Large intestine (tissue), 3 donors: ENCODE measurements at regions not wholly inside any gene's neighbourhood (a gene's known extent, or its start where the extent isn't known, plus 50 kb on each side); places are given as distances from the start of the nearest gene placed in this dataset.

Source experiments
- DNase-seq, 2 donors: peaks; one replicate each; pipeline versions ENCODE4 v3.0.0 to v3.0.0-alpha.2; 2013
- H3K27ac ChIP-seq: one replicate; pipeline ENCODE4 v1.5.1; 2013; ENCODE audit warnings: low read length
- H3K27me3 ChIP-seq: 2 replicates; pipeline ENCODE4 v1.6.1; 2013; ENCODE audit warnings: low read length; ENCODE audit not compliant: control insufficient read depth, insufficient read depth
- H3K36me3 ChIP-seq: 2 replicates; pipeline ENCODE4 v1.6.1; 2013; ENCODE audit warnings: low read length; ENCODE audit not compliant: control insufficient read depth, insufficient read depth
- H3K4me1 ChIP-seq: one replicate; pipeline ENCODE4 v1.6.1; 2013; ENCODE audit warnings: low read length; ENCODE audit not compliant: control insufficient read depth, insufficient read depth
- H3K4me3 ChIP-seq: one replicate; pipeline ENCODE4 v1.5.1; 2013; ENCODE audit warnings: low read length
- H3K9me3 ChIP-seq: one replicate; pipeline ENCODE4 v1.6.1; 2013; ENCODE audit warnings: mild to moderate bottlenecking, low read depth, low read length, moderate library complexity; ENCODE audit not compliant: control insufficient read depth
- WGBS: methylation state at CpG from one replicate; pipeline ENCODE4 v1.1.5; 2013; ENCODE audit warnings: low lambda C conversion rate; ENCODE audit not compliant: insufficient coverage; 5-methylcytosine and 5-hydroxymethylcytosine counted together

- H3K27ac ChIP-seq: no peak overlapping the region
- H3K4me3 ChIP-seq: no peak overlapping the region
- H3K27me3 ChIP-seq: peaks cover 4% of the 10 kb centered on the region
- DNase-seq: no peak
- H3K4me1 ChIP-seq: no peaks in the 10 kb centered on the region
- WGBS: 93% methylated on average over 2 of the region's 9 CpGs
- H3K9me3 ChIP-seq: no peaks in the 10 kb centered on the region
- H3K36me3 ChIP-seq: no peaks in the 10 kb centered on the region
Observed at GRCh38 chr22:49142891-49143290, 684.8 kb downstream of the BRD1 start.

GRCh38 chr22:49142296-49142695, 685.4 kb downstream of the BRD1 start:
- H3K27me3 ChIP-seq: peaks cover 4% of the 10 kb centered on the region
- no peak for DNase-seq
- H3K36me3 ChIP-seq: no peaks in the 10 kb centered on the region
- no peaks in the 10 kb centered on the region for H3K4me1 ChIP-seq
- no peak overlapping the region for H3K4me3 ChIP-seq
- no CpG with 5 or more reads among the region's 15 CpGs for WGBS
- no peaks in the 10 kb centered on the region for H3K9me3 ChIP-seq
- no peak overlapping the region for H3K27ac ChIP-seq

GRCh38 chr22:49141761-49142160, 685.9 kb downstream of the BRD1 start:
- Histone ChIP-seq H3K9me3 (no peaks in the 10 kb centered on the region), H3K4me3 (no peak overlapping the region), H3K36me3 (no peaks in the 10 kb centered on the region), H3K27ac (no peak overlapping the region), H3K27me3 (peaks cover 4% of the 10 kb centered on the region), H3K4me1 (no peaks in the 10 kb centered on the region)
- DNase-seq: no peak
- WGBS: no CpG with 5 or more reads among the region's 11 CpGs

- Histone ChIP-seq H3K36me3 (no peaks in the 10 kb centered on the region), H3K4me1 (no peaks in the 10 kb centered on the region), H3K9me3 (no peaks in the 10 kb centered on the region), H3K27ac (no peak overlapping the region), H3K27me3 (peaks cover 4% of the 10 kb centered on the region), H3K4me3 (no peak overlapping the region)
- whole genome bisulfite sequencing: no CpG with 5 or more reads among the region's 24 CpGs
- DNase-seq: no peak
Observed at GRCh38 chr22:49140911-49141665, 686.6 kb downstream of the BRD1 start.

- peaks cover 4% of the 10 kb centered on the region for H3K27me3 ChIP-seq
- H3K9me3 ChIP-seq: no peaks in the 10 kb centered on the region
- H3K27ac ChIP-seq: no peak overlapping the region
- H3K4me1 ChIP-seq: no peaks in the 10 kb centered on the region
- no peak for DNase-seq
- H3K4me3 ChIP-seq: no peak overlapping the region
- no peaks in the 10 kb centered on the region for H3K36me3 ChIP-seq
- WGBS: no CpG with 5 or more reads among the region's 15 CpGs
Observed at GRCh38 chr22:49139492-49140151, 688.1 kb downstream of the BRD1 start.

- Histone ChIP-seq H3K4me1 (no peaks in the 10 kb centered on the region), H3K27ac (no peak overlapping the region), H3K27me3 (peaks cover 4% of the 10 kb centered on the region), H3K36me3 (no peaks in the 10 kb centered on the region), H3K4me3 (no peak overlapping the region), H3K9me3 (no peaks in the 10 kb centered on the region)
- no peak for DNase-seq
- WGBS: 75% methylated on average over 1 of the region's 1 CpG
Observed at GRCh38 chr22:49138250-49138790, 689.4 kb downstream of the BRD1 start.

GRCh38 chr22:49137206-49137840, 690.4 kb downstream of the BRD1 start:
- no peak for DNase-seq
- no CpG with 5 or more reads among the region's 7 CpGs for WGBS
- Histone ChIP-seq H3K4me1 (no peaks in the 10 kb centered on the region), H3K27me3 (peaks cover 4% of the 10 kb centered on the region), H3K9me3 (no peaks in the 10 kb centered on the region), H3K36me3 (no peaks in the 10 kb centered on the region), H3K4me3 (no peak overlapping the region), H3K27ac (no peak overlapping the region)

- Histone ChIP-seq H3K4me3 (no peak overlapping the region), H3K27me3 (peaks cover 4% of the 10 kb centered on the region), H3K36me3 (no peaks in the 10 kb centered on the region), H3K27ac (no peak overlapping the region), H3K4me1 (no peaks in the 10 kb centered on the region), H3K9me3 (no peaks in the 10 kb centered on the region)
- DNase-seq: no peak
- WGBS: no CpG with 5 or more reads among the region's 9 CpGs
Observed at GRCh38 chr22:49136816-49137180, 690.9 kb downstream of the BRD1 start.

GRCh38 chr22:49136041-49136815, 691.4 kb downstream of the BRD1 start:
- no peak for DNase-seq
- WGBS: 73% methylated on average over 3 of the region's 25 CpGs
- H3K36me3 ChIP-seq: no peaks in the 10 kb centered on the region
- no peak overlapping the region for H3K4me3 ChIP-seq
- H3K27ac ChIP-seq: no peak overlapping the region
- H3K9me3 ChIP-seq: no peaks in the 10 kb centered on the region
- H3K4me1 ChIP-seq: no peaks in the 10 kb centered on the region
- H3K27me3 ChIP-seq: peaks cover 4% of the 10 kb centered on the region

- no peaks in the 10 kb centered on the region for H3K4me1 ChIP-seq
- no peaks in the 10 kb centered on the region for H3K36me3 ChIP-seq
- no peaks in the 10 kb centered on the region for H3K27me3 ChIP-seq
- WGBS: no CpG with 5 or more reads among the region's 13 CpGs
- DNase-seq: no peak
- H3K27ac ChIP-seq: no peak overlapping the region
- no peaks in the 10 kb centered on the region for H3K9me3 ChIP-seq
- H3K4me3 ChIP-seq: no peak overlapping the region
Observed at GRCh38 chr22:49134076-49134475, 693.6 kb downstream of the BRD1 start.
